ENCODE measurements at regions not wholly inside any gene's neighbourhood (a gene's known extent, or its start where the extent isn't known, plus 50 kb on each side); places are given as distances from the start of the nearest gene placed in this dataset.

- POLR2A ChIA-PET = no interaction called here
- DNase-seq (ENCODE audit: extremely low spot score) = no peak
These were observed 138.8 kb upstream of the COL5A1 start for GRCh38 chr9:134502809-134503211.

GRCh38 chr9:134503301-134504105, 138.1 kb upstream of the COL5A1 start:
- no peak for DNase-seq (ENCODE audit: extremely low spot score)
- TF ChIP-seq, protein P1, sequence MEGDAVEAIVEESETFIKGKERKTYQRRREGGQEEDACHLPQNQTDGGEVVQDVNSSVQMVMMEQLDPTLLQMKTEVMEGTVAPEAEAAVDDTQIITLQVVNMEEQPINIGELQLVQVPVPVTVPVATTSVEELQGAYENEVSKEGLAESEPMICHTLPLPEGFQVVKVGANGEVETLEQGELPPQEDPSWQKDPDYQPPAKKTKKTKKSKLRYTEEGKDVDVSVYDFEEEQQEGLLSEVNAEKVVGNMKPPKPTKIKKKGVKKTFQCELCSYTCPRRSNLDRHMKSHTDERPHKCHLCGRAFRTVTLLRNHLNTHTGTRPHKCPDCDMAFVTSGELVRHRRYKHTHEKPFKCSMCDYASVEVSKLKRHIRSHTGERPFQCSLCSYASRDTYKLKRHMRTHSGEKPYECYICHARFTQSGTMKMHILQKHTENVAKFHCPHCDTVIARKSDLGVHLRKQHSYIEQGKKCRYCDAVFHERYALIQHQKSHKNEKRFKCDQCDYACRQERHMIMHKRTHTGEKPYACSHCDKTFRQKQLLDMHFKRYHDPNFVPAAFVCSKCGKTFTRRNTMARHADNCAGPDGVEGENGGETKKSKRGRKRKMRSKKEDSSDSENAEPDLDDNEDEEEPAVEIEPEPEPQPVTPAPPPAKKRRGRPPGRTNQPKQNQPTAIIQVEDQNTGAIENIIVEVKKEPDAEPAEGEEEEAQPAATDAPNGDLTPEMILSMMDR (IDR thresholded peaks at IDR 0.05; ENCODE audit: control extremely low read depth, extremely low read depth, low read depth, missing control alignments) = no peak
- ChIA-PET POLR2A (no interaction called here), CTCF (interaction anchor here (1.3 kb wide), 1 partner anchor 61 kb away, joined by 3 read pairs; no protein-coding TSS in a partner anchor)

More at GRCh38 chr9:134502809-134503211, 138.8 kb upstream of the COL5A1 start:
- TF ChIP-seq, protein P1 (IDR thresholded peaks at IDR 0.05; ENCODE audit: control extremely low read depth, extremely low read depth, low read depth, missing control alignments) = no peak
- CTCF ChIA-PET = interaction anchor here (1.3 kb wide), 1 partner anchor 60 kb away, joined by 3 read pairs; no protein-coding TSS in a partner anchor

GRCh38 chr9:134504106-134504385, 137.6 kb upstream of the COL5A1 start:
- TF ChIP-seq, protein P1 (IDR thresholded peaks at IDR 0.05; ENCODE audit: control extremely low read depth, extremely low read depth, low read depth, missing control alignments) = no peak
- POLR2A ChIA-PET = no interaction called here
- CTCF ChIA-PET = interaction anchor here (1.3 kb wide), 1 partner anchor 62 kb away, joined by 3 read pairs; no protein-coding TSS in a partner anchor

DNA sequence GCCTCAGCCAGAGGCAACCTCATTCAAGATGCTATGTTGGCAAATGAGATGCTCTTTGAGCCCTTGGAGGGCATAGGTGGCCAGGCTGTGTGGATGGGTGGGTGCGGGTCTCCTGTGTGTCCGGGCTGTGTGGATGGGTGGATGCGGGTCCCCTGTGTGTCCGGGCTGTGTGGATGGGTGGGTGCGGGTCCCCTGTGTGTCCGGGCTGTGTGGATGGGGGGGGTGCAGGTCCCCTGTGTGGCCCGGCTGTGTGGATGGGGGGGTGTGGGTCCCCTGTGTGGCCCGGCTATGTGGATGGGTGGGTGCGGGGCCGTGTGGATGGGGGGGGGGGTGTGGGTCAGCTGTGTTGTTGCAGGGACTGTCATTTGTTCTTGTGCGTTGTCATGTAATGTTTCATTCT, 136.6 kb upstream of the COL5A1 start:
- TF ChIP-seq, protein P1 (IDR thresholded peaks at IDR 0.05; ENCODE audit: control extremely low read depth, extremely low read depth, low read depth, missing control alignments) = no peak
- ChIA-PET CTCF (no interaction called here), POLR2A (no interaction called here)
- no peak for DNase-seq (ENCODE audit: extremely low spot score)

More at GRCh38 chr9:134504106-134504385, 137.6 kb upstream of the COL5A1 start:
- no peak for DNase-seq (ENCODE audit: extremely low spot score)

GRCh38 chr9:134509281-134509680, 132.3 kb upstream of the COL5A1 start:
- CTCF ChIA-PET = no interaction called here
- TF ChIP-seq, protein P1 (IDR thresholded peaks at IDR 0.05; ENCODE audit: control extremely low read depth, extremely low read depth, low read depth, missing control alignments) = no peak
- no peak for DNase-seq (ENCODE audit: extremely low spot score)
- POLR2A ChIA-PET = no interaction called here

GRCh38 chr9:134509817-134510216, 131.8 kb upstream of the COL5A1 start:
- ChIA-PET POLR2A (no interaction called here), CTCF (no interaction called here)
- DNase-seq (ENCODE audit: extremely low spot score) = no peak
- TF ChIP-seq, protein P1 (IDR thresholded peaks at IDR 0.05; ENCODE audit: control extremely low read depth, extremely low read depth, low read depth, missing control alignments) = no peak
